Panc1 (cell line): ENCODE measurements at regions not wholly inside any gene's neighbourhood (a gene's known extent, or its start where the extent isn't known, plus 50 kb on each side); places are given as distances from the start of the nearest gene placed in this dataset.

Experiments
- SIN3A ChIP-seq: IDR thresholded peaks from 2 replicates; pipeline ENCODE4 v1.6.1; 2012; ENCODE audit warnings: low read depth, mild to moderate bottlenecking, low read length, moderate library complexity, borderline replicate concordance; ENCODE audit not compliant: insufficient read depth
- TF ChIP-seq, protein P1 (sequence below): fragments of 450-650 bp; IDR thresholded peaks from 2 replicates; pipeline ENCODE4 v1.5.1; 2017; ENCODE audit warnings: mild to moderate bottlenecking
- TF ChIP-seq, protein P2 (sequence below), 2 experiments: IDR thresholded peaks; 2 replicates each; pipeline ENCODE4 v1.6.1; 2011 to 2012; ENCODE audit warnings: low read depth in 2 of 2, control low read depth in 1 of 2, low read length in 1 of 2, mild to moderate bottlenecking in 1 of 2, moderate library complexity in 1 of 2; ENCODE audit not compliant: insufficient read depth in 1 of 2

DNA sequence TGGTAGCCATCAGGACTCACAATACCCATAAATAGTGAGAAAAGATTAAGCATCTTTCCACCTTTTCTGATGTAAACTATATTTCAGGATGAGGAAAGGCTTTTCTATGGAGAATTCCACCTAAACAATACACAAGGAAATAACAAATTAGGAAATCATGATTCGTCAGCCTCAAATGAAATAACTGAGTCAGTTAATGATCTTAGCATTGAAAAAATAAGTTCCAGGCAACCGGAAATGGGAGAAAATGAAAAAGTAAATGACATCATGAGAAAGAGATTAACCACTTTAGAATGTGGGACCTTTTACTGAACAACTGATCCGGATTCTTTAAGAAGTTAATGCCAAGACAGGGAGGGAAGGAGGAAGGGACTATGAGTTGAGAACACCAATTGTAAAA is 742.3 kb downstream of the TNS3 start:
- TF ChIP-seq, protein P1, sequence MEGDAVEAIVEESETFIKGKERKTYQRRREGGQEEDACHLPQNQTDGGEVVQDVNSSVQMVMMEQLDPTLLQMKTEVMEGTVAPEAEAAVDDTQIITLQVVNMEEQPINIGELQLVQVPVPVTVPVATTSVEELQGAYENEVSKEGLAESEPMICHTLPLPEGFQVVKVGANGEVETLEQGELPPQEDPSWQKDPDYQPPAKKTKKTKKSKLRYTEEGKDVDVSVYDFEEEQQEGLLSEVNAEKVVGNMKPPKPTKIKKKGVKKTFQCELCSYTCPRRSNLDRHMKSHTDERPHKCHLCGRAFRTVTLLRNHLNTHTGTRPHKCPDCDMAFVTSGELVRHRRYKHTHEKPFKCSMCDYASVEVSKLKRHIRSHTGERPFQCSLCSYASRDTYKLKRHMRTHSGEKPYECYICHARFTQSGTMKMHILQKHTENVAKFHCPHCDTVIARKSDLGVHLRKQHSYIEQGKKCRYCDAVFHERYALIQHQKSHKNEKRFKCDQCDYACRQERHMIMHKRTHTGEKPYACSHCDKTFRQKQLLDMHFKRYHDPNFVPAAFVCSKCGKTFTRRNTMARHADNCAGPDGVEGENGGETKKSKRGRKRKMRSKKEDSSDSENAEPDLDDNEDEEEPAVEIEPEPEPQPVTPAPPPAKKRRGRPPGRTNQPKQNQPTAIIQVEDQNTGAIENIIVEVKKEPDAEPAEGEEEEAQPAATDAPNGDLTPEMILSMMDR: no peak
- TF ChIP-seq SIN3A: no peak
- TF ChIP-seq, protein P2, sequence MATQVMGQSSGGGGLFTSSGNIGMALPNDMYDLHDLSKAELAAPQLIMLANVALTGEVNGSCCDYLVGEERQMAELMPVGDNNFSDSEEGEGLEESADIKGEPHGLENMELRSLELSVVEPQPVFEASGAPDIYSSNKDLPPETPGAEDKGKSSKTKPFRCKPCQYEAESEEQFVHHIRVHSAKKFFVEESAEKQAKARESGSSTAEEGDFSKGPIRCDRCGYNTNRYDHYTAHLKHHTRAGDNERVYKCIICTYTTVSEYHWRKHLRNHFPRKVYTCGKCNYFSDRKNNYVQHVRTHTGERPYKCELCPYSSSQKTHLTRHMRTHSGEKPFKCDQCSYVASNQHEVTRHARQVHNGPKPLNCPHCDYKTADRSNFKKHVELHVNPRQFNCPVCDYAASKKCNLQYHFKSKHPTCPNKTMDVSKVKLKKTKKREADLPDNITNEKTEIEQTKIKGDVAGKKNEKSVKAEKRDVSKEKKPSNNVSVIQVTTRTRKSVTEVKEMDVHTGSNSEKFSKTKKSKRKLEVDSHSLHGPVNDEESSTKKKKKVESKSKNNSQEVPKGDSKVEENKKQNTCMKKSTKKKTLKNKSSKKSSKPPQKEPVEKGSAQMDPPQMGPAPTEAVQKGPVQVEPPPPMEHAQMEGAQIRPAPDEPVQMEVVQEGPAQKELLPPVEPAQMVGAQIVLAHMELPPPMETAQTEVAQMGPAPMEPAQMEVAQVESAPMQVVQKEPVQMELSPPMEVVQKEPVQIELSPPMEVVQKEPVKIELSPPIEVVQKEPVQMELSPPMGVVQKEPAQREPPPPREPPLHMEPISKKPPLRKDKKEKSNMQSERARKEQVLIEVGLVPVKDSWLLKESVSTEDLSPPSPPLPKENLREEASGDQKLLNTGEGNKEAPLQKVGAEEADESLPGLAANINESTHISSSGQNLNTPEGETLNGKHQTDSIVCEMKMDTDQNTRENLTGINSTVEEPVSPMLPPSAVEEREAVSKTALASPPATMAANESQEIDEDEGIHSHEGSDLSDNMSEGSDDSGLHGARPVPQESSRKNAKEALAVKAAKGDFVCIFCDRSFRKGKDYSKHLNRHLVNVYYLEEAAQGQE (IDR thresholded peaks at IDR 0.05; ENCODE audit: insufficient read depth in 1 of 2, low read depth in 2 of 2, low read length in 1 of 2): no peak
